Mammary epithelial cell (primary cell): ENCODE measurements at regions not wholly inside any gene's neighbourhood (a gene's known extent, or its start where the extent isn't known, plus 50 kb on each side); places are given as distances from the start of the nearest gene placed in this dataset.
"Not testable (repeated sequence)": the region's sequence is repeated elsewhere in the genome, so short reads cannot be mapped to it uniquely, and the experiment has no call there.

Experiments
- EZH2 ChIP-seq: IDR thresholded peaks from 2 replicates; pipeline ENCODE4 v1.6.1; 2012; ENCODE audit warnings: low read length, inconsistent platforms, borderline replicate concordance
- TF ChIP-seq, protein P1 (sequence below), 2 donors: IDR thresholded peaks in 1 of 2; conservative IDR thresholded peaks in 1 of 2; 2 replicates each; pipeline ENCODE4 v1.5.1; 2011 to 2012; ENCODE audit warnings: inconsistent platforms in 2 of 2, low read length in 2 of 2, mild to moderate bottlenecking in 2 of 2, control low read depth in 1 of 2, low read depth in 1 of 2; ENCODE audit not compliant: insufficient read depth in 1 of 2; ENCODE audit errors: extremely low read depth in 1 of 2

DNA sequence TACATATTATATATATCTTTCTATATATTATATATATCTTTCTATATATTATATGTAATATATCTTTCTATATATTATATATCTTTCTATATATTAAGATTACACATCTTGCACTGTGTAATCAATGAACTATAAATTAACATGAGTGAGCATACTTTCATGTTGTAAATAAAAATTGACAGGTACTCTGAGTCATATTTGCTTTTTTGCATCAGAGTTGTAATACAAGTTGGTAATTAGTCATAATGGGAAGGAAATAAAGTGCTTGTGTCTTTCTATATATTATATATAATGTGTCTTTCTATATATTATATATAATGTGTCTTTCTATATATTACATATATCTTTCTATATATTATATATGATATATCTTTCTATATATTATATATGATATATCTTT, 172.5 kb upstream of the MAGI2 start:
- not testable (repeated sequence) for TF ChIP-seq EZH2
- TF ChIP-seq, protein P1, sequence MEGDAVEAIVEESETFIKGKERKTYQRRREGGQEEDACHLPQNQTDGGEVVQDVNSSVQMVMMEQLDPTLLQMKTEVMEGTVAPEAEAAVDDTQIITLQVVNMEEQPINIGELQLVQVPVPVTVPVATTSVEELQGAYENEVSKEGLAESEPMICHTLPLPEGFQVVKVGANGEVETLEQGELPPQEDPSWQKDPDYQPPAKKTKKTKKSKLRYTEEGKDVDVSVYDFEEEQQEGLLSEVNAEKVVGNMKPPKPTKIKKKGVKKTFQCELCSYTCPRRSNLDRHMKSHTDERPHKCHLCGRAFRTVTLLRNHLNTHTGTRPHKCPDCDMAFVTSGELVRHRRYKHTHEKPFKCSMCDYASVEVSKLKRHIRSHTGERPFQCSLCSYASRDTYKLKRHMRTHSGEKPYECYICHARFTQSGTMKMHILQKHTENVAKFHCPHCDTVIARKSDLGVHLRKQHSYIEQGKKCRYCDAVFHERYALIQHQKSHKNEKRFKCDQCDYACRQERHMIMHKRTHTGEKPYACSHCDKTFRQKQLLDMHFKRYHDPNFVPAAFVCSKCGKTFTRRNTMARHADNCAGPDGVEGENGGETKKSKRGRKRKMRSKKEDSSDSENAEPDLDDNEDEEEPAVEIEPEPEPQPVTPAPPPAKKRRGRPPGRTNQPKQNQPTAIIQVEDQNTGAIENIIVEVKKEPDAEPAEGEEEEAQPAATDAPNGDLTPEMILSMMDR (conservative IDR thresholded peaks at IDR 0.05 in 1 of 2, IDR thresholded peaks at IDR 0.05 in 1 of 2; ENCODE audit: extremely low read depth in 1 of 2, insufficient read depth in 1 of 2, low read depth in 1 of 2, low read length in 2 of 2), result not testable (repeated sequence)
